Thyroid gland (tissue), 4 donors: ENCODE measurements at regions not wholly inside any gene's neighbourhood (a gene's known extent, or its start where the extent isn't known, plus 50 kb on each side); places are given as distances from the start of the nearest gene placed in this dataset.
"Not testable (repeated sequence)": the region's sequence is repeated elsewhere in the genome, so short reads cannot be mapped to it uniquely, and the experiment has no call there.

Experiments
- DNase-seq, 2 donors: peaks; one replicate each; pipeline ENCODE4 v3.0.0-alpha.2; 2019
- H3K27ac ChIP-seq, 3 donors: fragments of 200-600 bp; sonication (generic); 1 replicate in 2 of 3; 2 replicates in 1 of 3; pipeline ENCODE4 v1.5.1; 2016 to 2019; ENCODE audit warnings: mild to moderate bottlenecking in 1 of 3, moderate library complexity in 1 of 3
- H3K27me3 ChIP-seq: fragments of 200-600 bp; sonication (generic); one replicate; pipeline ENCODE4 v1.5.1; 2019
- H3K36me3 ChIP-seq, 2 donors: fragments of 200-600 bp; sonication (generic); one replicate each; pipeline ENCODE4 v1.5.1; 2016 to 2019
- H3K4me1 ChIP-seq, 2 donors: fragments of 200-600 bp; sonication (generic); one replicate each; pipeline ENCODE4 v1.5.1; 2017 to 2019
- H3K4me3 ChIP-seq, 3 donors: fragments of 200-600 bp; sonication (generic); replicated peaks in 1 of 3; 1 replicate in 2 of 3; 2 replicates in 1 of 3; pipeline ENCODE4 v1.5.1; 2016; ENCODE audit warnings: mild to moderate bottlenecking in 1 of 3
- H3K9me3 ChIP-seq: fragments of 200-600 bp; sonication (generic); one replicate; pipeline ENCODE4 v1.5.1; 2017
- POLR2A ChIP-seq, 2 donors: fragments of 450-650 bp; IDR thresholded peaks; one replicate each; pipeline ENCODE4 v1.6.1; 2017; ENCODE audit warnings: antibody characterized with exemption in 2 of 2, mild to moderate bottlenecking in 2 of 2, moderate library complexity in 1 of 2
- WGBS, 2 donors: methylation state at CpG; one replicate each; pipeline ENCODE4 v1.1.5; 2017; 5-methylcytosine and 5-hydroxymethylcytosine counted together
- intact Hi-C: fragments of 100-400 bp; cut with DNase I; formaldehyde crosslinking; loops from one replicate; pipeline ENCODE4 v1.15.1; 2023
- TF ChIP-seq, protein P1 (sequence below), 6 experiments: fragments of 200-600 bp in 3 of 6; fragments of 450-650 bp in 3 of 6; sonication (generic) in 3 of 6; IDR thresholded peaks; one replicate each; pipeline ENCODE4 v1.5.1; 2016 to 2019; ENCODE audit warnings: antibody characterized with exemption in 6 of 6, mild to moderate bottlenecking in 2 of 6, inconsistent platforms in 1 of 6, moderate library complexity in 1 of 6

DNA sequence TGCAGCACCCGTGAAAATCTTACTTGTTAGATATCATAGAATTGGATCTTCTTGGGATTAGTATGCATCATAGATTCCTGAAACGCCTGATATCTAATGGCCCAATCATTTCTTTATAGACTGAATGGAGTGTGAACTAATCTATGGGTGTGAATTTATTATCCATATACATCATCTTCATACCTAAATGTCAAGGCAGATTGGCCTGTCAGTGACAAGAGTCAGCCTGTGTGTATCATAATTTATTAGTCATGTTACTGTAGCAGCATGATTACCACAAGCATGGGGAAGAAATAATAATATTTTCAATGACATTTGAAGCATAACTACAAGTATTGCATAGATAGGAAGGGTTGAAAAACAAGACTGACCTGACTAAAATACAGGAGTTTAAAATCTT lies 235.8 kb downstream of the RAP2B start:
- Histone ChIP-seq H3K9me3 (no peaks in the 10 kb centered on the region), H3K27me3 (no peaks in the 10 kb centered on the region), H3K36me3 (no peaks in the 10 kb centered on the region), H3K4me3 (no peak overlapping the region), H3K4me1 (no peaks in the 10 kb centered on the region), H3K27ac (no peak overlapping the region)
- 71 to 76% methylated on average over 2 of the region's 2 CpGs for WGBS, 2 donors
- no peak for TF ChIP-seq POLR2A (IDR thresholded peaks at IDR 0.05)
- TF ChIP-seq, protein P1, sequence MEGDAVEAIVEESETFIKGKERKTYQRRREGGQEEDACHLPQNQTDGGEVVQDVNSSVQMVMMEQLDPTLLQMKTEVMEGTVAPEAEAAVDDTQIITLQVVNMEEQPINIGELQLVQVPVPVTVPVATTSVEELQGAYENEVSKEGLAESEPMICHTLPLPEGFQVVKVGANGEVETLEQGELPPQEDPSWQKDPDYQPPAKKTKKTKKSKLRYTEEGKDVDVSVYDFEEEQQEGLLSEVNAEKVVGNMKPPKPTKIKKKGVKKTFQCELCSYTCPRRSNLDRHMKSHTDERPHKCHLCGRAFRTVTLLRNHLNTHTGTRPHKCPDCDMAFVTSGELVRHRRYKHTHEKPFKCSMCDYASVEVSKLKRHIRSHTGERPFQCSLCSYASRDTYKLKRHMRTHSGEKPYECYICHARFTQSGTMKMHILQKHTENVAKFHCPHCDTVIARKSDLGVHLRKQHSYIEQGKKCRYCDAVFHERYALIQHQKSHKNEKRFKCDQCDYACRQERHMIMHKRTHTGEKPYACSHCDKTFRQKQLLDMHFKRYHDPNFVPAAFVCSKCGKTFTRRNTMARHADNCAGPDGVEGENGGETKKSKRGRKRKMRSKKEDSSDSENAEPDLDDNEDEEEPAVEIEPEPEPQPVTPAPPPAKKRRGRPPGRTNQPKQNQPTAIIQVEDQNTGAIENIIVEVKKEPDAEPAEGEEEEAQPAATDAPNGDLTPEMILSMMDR (IDR thresholded peaks at IDR 0.05) = no peak
- DNase-seq = no peak
- intact Hi-C loops = no loop called here

DNA sequence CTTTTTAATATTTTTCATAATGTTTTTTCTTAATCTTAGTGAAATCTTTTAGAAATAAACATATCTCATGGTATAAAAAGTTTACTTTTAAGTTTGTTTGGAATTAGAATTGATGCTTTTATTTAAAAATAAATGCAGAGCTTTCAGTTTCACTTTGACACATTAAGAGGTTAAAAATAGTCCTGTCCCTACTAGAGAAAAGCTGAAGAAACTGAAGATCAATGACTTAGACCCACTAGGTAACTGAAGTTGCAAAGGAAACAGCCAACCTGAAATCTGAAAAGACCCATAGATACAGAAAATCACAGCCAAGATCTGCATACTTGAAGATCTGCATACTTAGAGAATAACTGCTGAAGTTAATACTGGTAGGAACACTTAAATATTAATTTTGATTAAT lies 237.6 kb downstream of the RAP2B start:
- intact Hi-C loops = no loop called here
- Histone ChIP-seq H3K4me1 (no peaks in the 10 kb centered on the region), H3K36me3 (no peaks in the 10 kb centered on the region), H3K27ac (no peak overlapping the region), H3K9me3 (no peaks in the 10 kb centered on the region), H3K27me3 (no peaks in the 10 kb centered on the region), H3K4me3 (no peak overlapping the region)
- TF ChIP-seq, protein P1 (IDR thresholded peaks at IDR 0.05) = no peak
- no peak for TF ChIP-seq POLR2A (IDR thresholded peaks at IDR 0.05)
- no peak for DNase-seq

DNA sequence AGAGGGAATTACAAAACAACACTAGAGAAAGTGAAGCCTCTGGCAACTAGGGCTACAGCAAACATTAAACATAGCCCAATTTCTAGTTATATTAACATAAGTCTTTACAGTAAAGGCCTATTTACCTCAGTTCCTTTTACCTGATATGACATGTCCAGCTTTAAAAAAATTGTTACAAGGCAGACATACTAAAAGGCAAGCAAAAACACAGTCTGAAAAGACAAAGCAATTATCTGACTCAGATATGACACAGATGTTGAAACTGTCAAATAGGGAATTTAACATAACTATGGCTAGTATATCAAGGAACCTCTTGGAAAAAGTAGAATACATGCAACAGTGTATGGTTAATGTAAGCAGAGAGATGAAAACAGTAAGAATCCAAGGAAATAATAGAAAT lies 238.6 kb downstream of the RAP2B start:
- H3K27ac ChIP-seq = no peak overlapping the region
- intact Hi-C loops = no loop called here
- no peaks in the 10 kb centered on the region for H3K4me1 ChIP-seq

DNA sequence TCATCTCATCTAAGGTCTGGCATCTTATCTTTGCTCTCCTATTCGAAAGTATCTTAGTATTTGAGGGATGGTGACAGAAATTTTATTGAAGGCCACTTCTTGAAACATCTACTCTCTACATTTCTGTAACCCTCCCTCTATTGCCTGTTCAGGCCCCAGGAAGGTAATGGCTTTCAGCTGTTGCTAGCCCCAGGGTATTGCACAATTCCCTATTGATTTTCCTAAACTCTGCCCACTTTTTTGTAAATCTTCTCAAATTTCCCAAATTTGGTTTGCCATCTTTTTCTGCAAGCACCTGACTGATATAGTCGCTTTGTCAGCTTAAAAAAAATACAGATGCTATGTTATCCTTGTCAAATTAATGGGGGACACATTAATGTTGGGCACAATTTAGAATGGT lies 242.1 kb downstream of the RAP2B start:
- 34 to 55% methylated on average over 2 of the region's 2 CpGs for WGBS, 2 donors
- no peaks in the 10 kb centered on the region for H3K4me1 ChIP-seq
- H3K27ac ChIP-seq = no peak overlapping the region
- H3K36me3 ChIP-seq = no peaks in the 10 kb centered on the region
- H3K4me3 ChIP-seq = no peak overlapping the region
- no peaks in the 10 kb centered on the region for H3K9me3 ChIP-seq
- H3K27me3 ChIP-seq = no peaks in the 10 kb centered on the region
- TF ChIP-seq, protein P1 (IDR thresholded peaks at IDR 0.05) = no peak
- no peak for TF ChIP-seq POLR2A (IDR thresholded peaks at IDR 0.05)
- DNase-seq = no peak
- intact Hi-C loops = no loop called here

More for the DNA sequence above, 238.6 kb downstream of the RAP2B start:
- H3K4me3 ChIP-seq = no peak overlapping the region
- no peak for DNase-seq
- H3K9me3 ChIP-seq = no peaks in the 10 kb centered on the region
- H3K36me3 ChIP-seq = no peaks in the 10 kb centered on the region
- no peak for TF ChIP-seq POLR2A (IDR thresholded peaks at IDR 0.05)
- TF ChIP-seq, protein P1 (IDR thresholded peaks at IDR 0.05) = no peak
- H3K27me3 ChIP-seq = no peaks in the 10 kb centered on the region

DNA sequence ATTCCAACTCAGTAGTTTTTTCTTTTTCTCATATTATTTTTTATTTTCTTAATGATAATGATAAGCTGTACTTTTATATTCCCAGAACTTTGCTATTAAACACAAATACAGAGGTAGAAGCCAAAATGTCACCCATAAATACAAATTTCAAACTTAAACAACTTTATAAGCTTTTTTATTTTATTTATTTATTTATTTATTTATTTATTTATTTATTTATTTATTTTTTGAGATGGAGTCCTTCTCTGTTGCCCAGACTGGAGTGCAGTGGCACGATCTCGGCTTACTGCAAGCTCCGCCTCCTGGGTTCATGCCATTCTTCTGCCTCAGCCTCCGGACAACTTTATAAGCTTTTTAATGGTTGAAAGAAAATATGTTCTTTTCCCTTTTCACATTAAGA lies 243.3 kb downstream of the RAP2B start:
- not testable (repeated sequence) for H3K27ac ChIP-seq

DNA sequence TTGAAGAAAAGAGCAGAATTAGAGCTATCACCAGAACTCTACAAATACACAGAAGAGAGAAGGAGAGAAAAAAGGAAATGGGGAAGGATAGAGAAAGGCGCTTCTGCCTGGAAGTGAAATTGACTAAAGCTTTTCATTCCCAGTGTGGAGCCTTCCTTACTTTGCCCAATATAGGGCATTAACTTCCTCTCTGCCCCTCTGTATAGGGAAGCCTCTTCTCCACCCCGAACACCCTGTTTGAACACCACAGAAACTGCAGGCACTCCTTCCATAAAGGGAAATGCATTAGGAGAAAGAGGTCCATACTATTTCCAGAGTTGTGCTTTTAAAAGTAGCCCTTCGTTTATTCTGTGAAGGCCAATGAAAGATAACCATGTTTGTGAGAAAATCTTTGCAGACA lies 248.5 kb downstream of the RAP2B start:
- Histone ChIP-seq H3K4me3 (no peak overlapping the region), H3K36me3 (no peaks in the 10 kb centered on the region), H3K4me1 (no peaks in the 10 kb centered on the region), H3K27ac (no peak overlapping the region), H3K27me3 (no peaks in the 10 kb centered on the region), H3K9me3 (no peaks in the 10 kb centered on the region)
- 67 to 69% methylated on average over 3 of the region's 3 CpGs for WGBS, 2 donors
- no peak for DNase-seq
- no peak for TF ChIP-seq POLR2A (IDR thresholded peaks at IDR 0.05)
- TF ChIP-seq, protein P1 (IDR thresholded peaks at IDR 0.05) = no peak
- intact Hi-C loops = no loop called here

More for the DNA sequence above, 243.3 kb downstream of the RAP2B start:
- H3K27me3 ChIP-seq, H3K4me1 ChIP-seq, H3K4me3 ChIP-seq, DNase-seq, H3K36me3 ChIP-seq, H3K9me3 ChIP-seq, intact Hi-C loops: not testable (repeated sequence)
- WGBS, 2 donors = 85 to 91% methylated on average over 4 of the region's 4 CpGs
